GM19397 (cell line): ENCODE measurements at regions not wholly inside any gene's neighbourhood (a gene's known extent, or its start where the extent isn't known, plus 50 kb on each side); places are given as distances from the start of the nearest gene placed in this dataset.

Source experiments
- ATAC-seq: cut with Tn5 transposase; IDR thresholded peaks from one replicate; pipeline ENCODE4 v1.9.1; 2021; ENCODE audit warnings: mild to moderate bottlenecking, moderate library complexity; ENCODE audit not compliant: unreplicated experiment

DNA sequence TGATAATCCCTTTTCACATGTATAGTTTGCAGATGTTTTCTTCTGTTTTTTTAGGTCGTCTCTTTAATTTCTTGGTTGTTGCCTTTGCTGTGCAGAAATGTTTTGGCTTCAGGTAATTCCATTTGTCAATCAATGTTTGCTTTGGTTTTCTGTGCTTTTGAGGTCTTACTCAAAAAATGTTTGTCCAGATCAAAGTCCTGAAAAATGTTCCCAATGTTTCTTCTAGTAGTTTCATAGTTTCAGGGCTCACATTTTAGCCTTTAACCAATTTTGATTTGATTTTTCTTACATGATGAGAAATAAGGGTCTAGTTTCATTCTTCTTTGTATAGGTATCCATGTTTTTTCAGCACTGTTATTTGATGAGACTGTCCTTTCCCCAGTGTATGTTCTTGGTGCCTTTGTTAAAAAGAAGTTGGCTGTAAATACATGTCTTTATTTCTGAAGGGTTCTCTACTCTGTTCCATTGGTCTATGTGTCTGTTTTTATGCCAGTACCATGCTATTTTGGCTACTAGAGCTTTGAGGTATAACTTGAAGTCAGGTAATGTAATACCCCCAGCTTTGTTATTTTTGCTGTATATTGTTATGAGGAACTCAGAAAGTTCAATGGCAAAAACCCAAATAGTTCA, 578.7 kb upstream of the SEL1L start:
- ATAC-seq: no peak

- ATAC-seq: no peak
Measured at GRCh38 chr14:82113007-82113406, 579.4 kb upstream of the SEL1L start.

DNA sequence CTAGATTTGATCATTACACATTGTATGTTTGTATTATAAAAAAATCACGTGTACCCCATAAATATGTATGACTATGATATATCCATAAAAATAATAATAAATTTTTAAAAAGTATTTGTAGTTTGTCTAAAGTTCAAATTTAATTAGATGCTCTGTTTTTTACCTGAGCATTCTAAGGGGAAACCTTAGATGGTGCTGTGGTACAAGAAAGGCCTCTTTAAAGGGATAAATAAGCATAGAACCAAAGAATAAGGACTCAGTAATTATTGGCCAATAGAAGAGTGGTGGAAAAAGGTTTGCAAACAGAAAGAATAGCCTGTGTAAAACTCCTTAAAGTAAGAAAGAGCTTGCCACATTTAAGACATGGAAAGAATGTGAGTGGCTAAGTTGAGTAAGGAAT, 580.1 kb upstream of the SEL1L start:
- ATAC-seq: no peak

GRCh38 chr14:82116721-82117120, 583.1 kb upstream of the SEL1L start:
- ATAC-seq: no peak

DNA sequence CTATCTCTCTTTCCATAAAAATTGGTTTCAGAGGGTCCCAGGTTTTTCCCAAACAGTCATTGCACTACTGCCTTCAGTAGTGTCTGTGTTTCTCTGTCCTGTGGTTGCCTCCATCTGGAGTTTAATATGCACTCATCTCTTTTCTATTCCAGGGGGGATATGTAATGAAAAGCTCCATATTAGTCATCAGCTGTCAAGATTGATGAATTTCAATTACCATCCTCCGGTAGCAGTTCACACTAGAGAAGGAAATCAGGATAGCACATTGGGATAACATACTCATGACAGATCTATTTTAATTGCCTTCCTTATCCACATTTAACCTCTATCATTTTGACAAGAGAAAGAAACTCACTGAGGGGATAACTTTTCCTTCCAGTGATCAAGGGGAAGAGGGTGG, 589.0 kb upstream of the SEL1L start:
- no peak for ATAC-seq

- no peak for ATAC-seq
Measured at GRCh38 chr14:82124511-82124910, 590.9 kb upstream of the SEL1L start.

GRCh38 chr14:82126006-82126405, 592.4 kb upstream of the SEL1L start:
- ATAC-seq: no peak

DNA sequence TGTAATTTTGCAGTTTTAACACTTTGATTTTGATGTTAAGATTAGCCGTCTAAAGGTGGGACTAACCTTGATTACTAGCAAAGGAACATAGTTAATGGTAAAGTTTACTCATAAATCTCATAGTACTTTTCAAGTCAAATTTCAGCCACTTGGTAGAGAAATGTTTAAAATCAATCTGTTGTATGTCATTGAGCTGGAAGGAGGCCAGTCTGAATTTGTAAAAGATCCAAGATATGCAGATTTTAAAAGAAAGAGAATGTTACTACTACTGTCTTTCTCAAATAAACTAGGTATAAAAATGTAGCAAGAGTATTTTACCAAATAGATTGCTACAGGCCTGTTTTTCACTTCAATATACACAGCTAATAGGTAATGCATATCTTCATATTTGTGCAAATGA, 600.8 kb upstream of the SEL1L start:
- ATAC-seq: no peak

GRCh38 chr14:82138431-82138830, 604.8 kb upstream of the SEL1L start:
- ATAC-seq: no peak

DNA sequence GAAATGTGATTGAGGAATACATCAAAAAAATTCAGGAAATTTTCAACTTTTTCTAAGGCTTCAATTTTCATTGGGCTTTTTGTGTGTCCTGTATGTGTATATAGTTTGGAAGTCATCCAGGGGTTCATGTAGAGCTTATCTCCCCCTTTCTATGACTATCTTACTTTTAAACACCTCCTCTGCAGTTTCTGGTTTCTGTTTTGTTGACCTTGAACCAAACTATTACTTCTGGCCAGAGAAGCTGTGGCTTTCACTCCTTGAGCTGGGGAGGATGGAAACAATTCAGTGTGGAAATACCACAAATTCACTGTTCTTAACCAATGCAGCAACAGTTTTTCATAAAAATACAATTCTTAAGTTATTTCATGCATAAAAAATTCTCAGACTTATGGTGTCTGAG, 613.2 kb upstream of the SEL1L start:
- ATAC-seq: no peak

- ATAC-seq: no peak
Measured at GRCh38 chr14:82153689-82154088, 620.0 kb upstream of the SEL1L start.

DNA sequence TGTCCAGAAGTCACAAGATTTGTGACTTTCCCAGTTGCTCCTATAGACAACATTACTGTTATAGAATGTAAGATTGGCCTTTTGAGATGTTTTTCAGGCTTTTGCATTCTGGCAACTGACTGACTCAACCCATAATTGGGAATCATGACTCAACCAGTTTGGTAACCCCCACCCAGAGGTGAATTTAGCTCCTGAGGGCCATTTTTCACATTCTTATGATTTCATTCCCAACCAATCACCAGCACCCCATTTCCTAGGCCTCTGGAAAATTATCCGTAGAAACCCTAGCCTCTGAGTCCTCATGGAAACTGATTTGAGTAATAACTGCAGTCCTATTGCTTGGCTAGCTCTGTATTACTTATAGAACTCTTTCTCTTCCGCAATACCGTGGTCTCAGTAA, 626.0 kb upstream of the SEL1L start:
- no peak for ATAC-seq

GRCh38 chr14:82180139-82180538, 646.5 kb upstream of the SEL1L start:
- ATAC-seq: no peak

DNA sequence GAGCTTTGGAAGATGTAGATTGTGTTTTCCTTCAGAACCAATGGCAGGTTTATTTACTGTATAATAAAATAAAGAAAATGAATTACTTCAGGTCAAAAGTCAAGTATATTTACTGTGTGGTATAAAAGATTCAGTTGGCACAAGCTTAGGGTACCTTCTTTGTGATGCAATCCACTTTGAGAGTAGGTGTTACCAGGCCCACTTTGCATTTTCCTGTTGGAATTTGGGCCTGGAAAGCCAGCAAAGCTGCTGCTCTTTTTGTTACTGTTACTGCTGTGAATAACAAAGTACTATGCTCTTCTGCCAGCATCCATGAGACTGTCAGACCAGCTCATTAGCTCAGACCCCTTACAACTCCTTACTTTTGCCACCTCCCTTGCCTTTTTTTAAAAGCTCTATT, 649.0 kb upstream of the SEL1L start:
- no peak for ATAC-seq

GRCh38 chr14:82190742-82191141, 657.1 kb upstream of the SEL1L start:
- no peak for ATAC-seq

DNA sequence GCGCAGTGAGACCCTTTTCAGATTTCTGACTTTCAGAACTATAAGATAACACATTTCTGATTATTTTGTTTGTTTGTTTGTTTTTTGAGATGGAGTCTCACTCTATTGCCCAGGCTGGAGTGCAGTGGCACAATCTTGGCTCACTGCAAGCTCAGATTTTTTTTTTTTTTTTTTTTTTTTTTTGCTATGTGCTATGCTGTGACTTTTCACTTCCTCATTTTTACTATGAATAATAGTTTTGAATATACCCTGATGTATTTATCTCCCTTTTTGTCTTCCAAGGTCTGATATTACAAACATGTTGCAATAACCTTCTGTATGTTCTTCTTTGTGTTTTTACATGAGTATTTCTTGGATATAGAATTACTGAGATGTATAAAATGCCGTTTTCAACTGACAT, 658.7 kb upstream of the SEL1L start:
- ATAC-seq: no peak

DNA sequence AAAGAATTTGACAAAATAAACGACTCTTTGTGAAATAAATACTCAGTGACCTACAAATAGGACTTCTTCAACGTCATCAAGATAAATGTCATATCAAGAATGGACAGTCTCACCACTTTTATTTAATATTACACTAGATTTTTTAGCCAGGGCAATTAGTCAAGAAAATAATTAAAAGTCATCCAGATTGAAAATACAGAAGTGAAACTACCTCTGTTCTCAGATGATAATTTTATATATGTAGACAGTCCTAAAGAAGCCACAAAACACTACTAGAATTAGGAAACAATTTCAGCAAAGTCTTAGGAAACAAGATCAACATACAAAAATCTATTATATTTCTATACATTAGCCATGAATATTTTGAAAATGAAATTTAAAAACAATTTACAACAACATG, 689.6 kb upstream of the SEL1L start:
- no peak for ATAC-seq

- ATAC-seq: no peak
Measured at GRCh38 chr14:82224610-82225009, 691.0 kb upstream of the SEL1L start.

GRCh38 chr14:82230748-82231147, 697.1 kb upstream of the SEL1L start:
- no peak for ATAC-seq

GRCh38 chr14:82238649-82239048, 705.0 kb upstream of the SEL1L start:
- ATAC-seq: no peak

- no peak for ATAC-seq
Measured at GRCh38 chr14:82239223-82239622, 705.6 kb upstream of the SEL1L start.

GRCh38 chr14:82244791-82245190, 711.1 kb upstream of the SEL1L start:
- no peak for ATAC-seq

- no peak for ATAC-seq
Measured at GRCh38 chr14:82251494-82251893, 717.8 kb upstream of the SEL1L start.

- no peak for ATAC-seq
Measured at GRCh38 chr14:82270286-82270685, 736.6 kb upstream of the SEL1L start.
